ENCODE measurements at regions not wholly inside any gene's neighbourhood (a gene's known extent, or its start where the extent isn't known, plus 50 kb on each side); places are given as distances from the start of the nearest gene placed in this dataset.

GRCh38 chr2:221689140-221689539 is 117.0 kb upstream of the EPHA4 start:
- Mint-ChIP-seq H3K4me1 (peaks cover 3% of the 10 kb centered on the region; the same call in 1 of the 3 replicates), H3K27ac (no peak overlapping the region), H3K9me3 (no peaks in the 10 kb centered on the region), H3K4me3 (no peak overlapping the region), H3K36me3 (ENCODE audit: low read depth) (no peaks in the 10 kb centered on the region), H3K27me3 (ENCODE audit: insufficient read depth, low read depth, poor library complexity) (no peaks in the 10 kb centered on the region)
- H3K4me2 ChIP-seq = no peak overlapping the region
- no peaks in the 10 kb centered on the region for H3K79me2 ChIP-seq (replicated peaks; ENCODE audit: insufficient read depth)
- no peak overlapping the region for H3K4me3 ChIP-seq
- no peaks in the 10 kb centered on the region for H3K27me3 ChIP-seq (ENCODE audit: insufficient read depth)
- DNase-seq (ENCODE audit: low spot score) = no peak
- no peaks in the 10 kb centered on the region for H3K36me3 ChIP-seq (ENCODE audit: insufficient read depth)
- H4K20me1 ChIP-seq (replicated peaks; ENCODE audit: insufficient read depth) = no peaks in the 10 kb centered on the region
- TF ChIP-seq EZH2 (IDR thresholded peaks at IDR 0.05; ENCODE audit: low read depth, unreplicated experiment) (no peak), CREB1 (CRISPR knock-in tag; IDR thresholded peaks at IDR 0.05; ENCODE audit: low read depth) (no peak)
- ATAC-seq = no peak
- no peak overlapping the region for H2AFZ ChIP-seq
- H3K27ac ChIP-seq (ENCODE audit: low read depth) = no peak overlapping the region
- 0 out of 2 replicates have a peak, but pooled peaks cover 3% of the 10 kb centered on the region for H3K9me2 ChIP-seq (ENCODE audit: insufficient read depth)
- H3F3A ChIP-seq (replicated peaks; ENCODE audit: low read depth) = no peaks in the 10 kb centered on the region
- no peaks in the 10 kb centered on the region for H3K4me1 ChIP-seq (ENCODE audit: insufficient read depth)

GRCh38 chr2:221680548-221680947 is 108.4 kb upstream of the EPHA4 start:
- H3K9me2 ChIP-seq (ENCODE audit: insufficient read depth) = peaks cover 3% of the 10 kb centered on the region; the same call in 1 of the 2 replicates
- TF ChIP-seq, protein P1, sequence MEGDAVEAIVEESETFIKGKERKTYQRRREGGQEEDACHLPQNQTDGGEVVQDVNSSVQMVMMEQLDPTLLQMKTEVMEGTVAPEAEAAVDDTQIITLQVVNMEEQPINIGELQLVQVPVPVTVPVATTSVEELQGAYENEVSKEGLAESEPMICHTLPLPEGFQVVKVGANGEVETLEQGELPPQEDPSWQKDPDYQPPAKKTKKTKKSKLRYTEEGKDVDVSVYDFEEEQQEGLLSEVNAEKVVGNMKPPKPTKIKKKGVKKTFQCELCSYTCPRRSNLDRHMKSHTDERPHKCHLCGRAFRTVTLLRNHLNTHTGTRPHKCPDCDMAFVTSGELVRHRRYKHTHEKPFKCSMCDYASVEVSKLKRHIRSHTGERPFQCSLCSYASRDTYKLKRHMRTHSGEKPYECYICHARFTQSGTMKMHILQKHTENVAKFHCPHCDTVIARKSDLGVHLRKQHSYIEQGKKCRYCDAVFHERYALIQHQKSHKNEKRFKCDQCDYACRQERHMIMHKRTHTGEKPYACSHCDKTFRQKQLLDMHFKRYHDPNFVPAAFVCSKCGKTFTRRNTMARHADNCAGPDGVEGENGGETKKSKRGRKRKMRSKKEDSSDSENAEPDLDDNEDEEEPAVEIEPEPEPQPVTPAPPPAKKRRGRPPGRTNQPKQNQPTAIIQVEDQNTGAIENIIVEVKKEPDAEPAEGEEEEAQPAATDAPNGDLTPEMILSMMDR (conservative IDR thresholded peaks at IDR 0.05; ENCODE audit: low read depth in 2 of 2) = no peak
- TF ChIP-seq NANOG (IDR thresholded peaks at IDR 0.05; ENCODE audit: borderline replicate concordance) (peak; percentile 60; the same call in 1 of the 2 replicates), JUNB (IDR thresholded peaks at IDR 0.05; ENCODE audit: unreplicated experiment) (no peak), EZH2phosphoT487 (IDR thresholded peaks at IDR 0.05; ENCODE audit: unreplicated experiment) (no peak), ZNF114 (CRISPR knock-in tag; IDR thresholded peaks at IDR 0.05) (no peak), ZNF331 (CRISPR knock-in tag; IDR thresholded peaks at IDR 0.05; ENCODE audit: low read depth) (no peak)
- TF ChIP-seq, protein P2, sequence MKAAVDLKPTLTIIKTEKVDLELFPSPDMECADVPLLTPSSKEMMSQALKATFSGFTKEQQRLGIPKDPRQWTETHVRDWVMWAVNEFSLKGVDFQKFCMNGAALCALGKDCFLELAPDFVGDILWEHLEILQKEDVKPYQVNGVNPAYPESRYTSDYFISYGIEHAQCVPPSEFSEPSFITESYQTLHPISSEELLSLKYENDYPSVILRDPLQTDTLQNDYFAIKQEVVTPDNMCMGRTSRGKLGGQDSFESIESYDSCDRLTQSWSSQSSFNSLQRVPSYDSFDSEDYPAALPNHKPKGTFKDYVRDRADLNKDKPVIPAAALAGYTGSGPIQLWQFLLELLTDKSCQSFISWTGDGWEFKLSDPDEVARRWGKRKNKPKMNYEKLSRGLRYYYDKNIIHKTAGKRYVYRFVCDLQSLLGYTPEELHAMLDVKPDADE (IDR thresholded peaks at IDR 0.05) = no peak
- H3K4me3 Mint-ChIP-seq = no peak overlapping the region
- H3K79me2 ChIP-seq (replicated peaks; ENCODE audit: insufficient read depth) = no peaks in the 10 kb centered on the region
- H3K4me1 Mint-ChIP-seq = peaks cover 41% of the 10 kb centered on the region
- peaks cover 42% of the 10 kb centered on the region for H3K4me1 ChIP-seq (ENCODE audit: insufficient read depth)
- peak; percentile 73 for ATAC-seq
- H3K36me3 Mint-ChIP-seq (ENCODE audit: low read depth) = no peaks in the 10 kb centered on the region; the same call in 2 of the 3 replicates
- H3K27ac ChIP-seq (ENCODE audit: low read depth) = no peak overlapping the region
- H3F3A ChIP-seq (replicated peaks; ENCODE audit: low read depth) = no peaks in the 10 kb centered on the region
- H3K27me3 ChIP-seq (ENCODE audit: insufficient read depth) = no peaks in the 10 kb centered on the region
- no peak overlapping the region for H3K4me3 ChIP-seq
- H4K20me1 ChIP-seq (replicated peaks; ENCODE audit: insufficient read depth) = no peaks in the 10 kb centered on the region
- no peak overlapping the region for H2AFZ ChIP-seq
- H3K27ac Mint-ChIP-seq = no peak overlapping the region
- no peak overlapping the region for H3K4me2 ChIP-seq
- DNase-seq (ENCODE audit: low spot score) = peak; percentile 49
- H3K9me3 Mint-ChIP-seq = peaks cover 4% of the 10 kb centered on the region; the same call in 1 of the 3 replicates
- no peaks in the 10 kb centered on the region for H3K27me3 Mint-ChIP-seq (ENCODE audit: insufficient read depth, low read depth, poor library complexity)
- no peaks in the 10 kb centered on the region for H3K36me3 ChIP-seq (ENCODE audit: insufficient read depth)
